GM21737 (cell line): ENCODE measurements at regions not wholly inside any gene's neighbourhood (a gene's known extent, or its start where the extent isn't known, plus 50 kb on each side); places are given as distances from the start of the nearest gene placed in this dataset.
"Not testable (repeated sequence)": the region's sequence is repeated elsewhere in the genome, so short reads cannot be mapped to it uniquely, and the experiment has no call there.

ENCODE experiments used
- ATAC-seq: cut with Tn5 transposase; IDR thresholded peaks from one replicate; pipeline ENCODE4 v1.9.1; 2021; ENCODE audit warnings: mild to moderate bottlenecking, moderate library complexity; ENCODE audit not compliant: unreplicated experiment

DNA sequence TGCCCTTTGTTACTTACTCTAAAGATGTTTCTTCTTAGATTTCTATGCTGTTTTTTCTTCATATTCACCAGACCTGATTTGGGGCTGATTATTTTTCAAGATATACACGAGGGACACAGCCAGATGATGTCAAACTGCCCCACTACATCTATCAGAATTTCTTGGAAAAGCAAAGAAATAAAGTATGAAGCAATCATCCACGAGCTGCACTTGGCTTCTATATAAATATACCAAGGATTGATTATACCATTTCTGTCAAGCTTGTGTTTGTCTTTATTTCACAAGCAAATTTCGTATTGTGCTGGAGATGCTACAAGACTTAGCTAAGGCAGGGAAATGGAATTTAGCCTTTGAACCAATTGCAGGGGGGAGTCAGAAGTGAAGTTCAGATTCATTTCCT is 715.1 kb upstream of the NR2F2 start:
- ATAC-seq = no peak

DNA sequence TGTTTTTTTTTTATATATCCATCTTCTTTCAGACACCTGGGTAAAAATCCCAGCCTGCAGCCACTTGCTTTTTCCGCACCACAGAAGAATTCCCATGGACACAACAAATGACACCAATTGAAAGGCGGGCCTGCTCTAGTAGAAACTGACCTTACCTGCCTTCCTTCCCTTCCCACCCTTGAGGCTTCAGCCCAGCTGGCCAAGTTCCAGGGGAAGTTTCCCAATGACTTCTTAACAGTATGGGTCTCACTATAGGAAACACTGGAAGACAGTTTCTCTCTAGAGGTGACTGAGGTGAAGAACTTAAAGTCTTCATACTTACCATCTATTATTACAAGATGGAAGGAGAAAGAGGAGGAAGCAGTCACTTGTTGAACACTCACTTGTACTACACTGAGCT is 714.2 kb upstream of the NR2F2 start:
- ATAC-seq = no peak

DNA sequence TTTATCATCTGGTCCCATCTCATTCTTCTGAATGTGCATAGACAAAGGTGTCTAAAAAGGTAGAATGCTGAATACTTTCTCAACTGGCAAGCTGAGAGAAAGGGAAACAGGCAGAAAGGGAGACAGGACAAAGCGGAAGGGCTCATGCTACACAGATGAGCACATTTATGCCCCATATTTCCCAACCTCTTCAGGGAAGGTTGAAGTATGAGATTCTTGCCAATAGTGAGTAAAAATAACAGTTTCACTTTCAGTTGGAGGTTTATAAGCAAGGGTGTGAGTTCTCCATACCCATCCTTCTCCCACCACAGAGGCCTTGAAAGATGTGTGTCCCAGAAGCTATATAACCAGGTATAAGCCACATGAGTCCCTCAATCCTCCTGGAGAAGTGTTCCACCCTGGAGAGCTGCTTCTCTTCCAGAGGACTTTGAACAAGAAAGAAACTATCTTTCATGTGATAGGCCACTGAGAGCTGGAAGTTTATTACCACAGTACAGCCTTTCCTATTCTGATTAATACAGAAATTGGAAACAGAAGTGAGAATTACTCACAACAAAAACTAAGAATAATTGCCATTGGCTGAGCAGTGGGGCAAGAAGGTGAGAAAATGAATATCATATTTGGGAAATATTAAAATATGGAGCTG is 709.4 kb upstream of the NR2F2 start:
- ATAC-seq = no peak

- ATAC-seq = no peak
Measured at GRCh38 chr15:95622843-95623242, 707.7 kb upstream of the NR2F2 start.

GRCh38 chr15:95624100-95624499 is 706.4 kb upstream of the NR2F2 start:
- no peak for ATAC-seq

GRCh38 chr15:95624616-95625361 is 705.7 kb upstream of the NR2F2 start:
- no peak for ATAC-seq

- no peak for ATAC-seq
Measured at GRCh38 chr15:95626501-95627361, 703.8 kb upstream of the NR2F2 start.

- no peak for ATAC-seq
Measured at GRCh38 chr15:95629503-95630168, 700.9 kb upstream of the NR2F2 start.

DNA sequence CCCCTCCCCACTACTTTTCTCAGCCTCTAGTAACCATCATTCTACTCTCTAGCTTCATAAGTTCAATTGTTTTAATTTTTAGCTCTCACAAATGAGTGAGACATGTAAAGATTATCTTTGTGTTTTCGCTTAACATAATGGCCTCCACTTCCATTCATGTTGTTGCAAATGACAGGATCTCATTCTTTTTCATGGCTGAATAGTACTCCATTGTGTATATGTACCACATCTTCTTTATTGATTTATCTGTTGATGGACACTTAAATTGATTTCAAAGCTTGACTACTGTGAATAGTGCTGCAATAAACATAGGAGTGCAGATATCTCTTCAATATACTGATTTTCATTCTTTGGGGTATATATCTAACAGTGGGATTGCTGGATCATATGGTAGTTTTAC is 699.8 kb upstream of the NR2F2 start:
- ATAC-seq = no peak

- ATAC-seq = no peak
Measured at GRCh38 chr15:95635666-95636065, 694.8 kb upstream of the NR2F2 start.

DNA sequence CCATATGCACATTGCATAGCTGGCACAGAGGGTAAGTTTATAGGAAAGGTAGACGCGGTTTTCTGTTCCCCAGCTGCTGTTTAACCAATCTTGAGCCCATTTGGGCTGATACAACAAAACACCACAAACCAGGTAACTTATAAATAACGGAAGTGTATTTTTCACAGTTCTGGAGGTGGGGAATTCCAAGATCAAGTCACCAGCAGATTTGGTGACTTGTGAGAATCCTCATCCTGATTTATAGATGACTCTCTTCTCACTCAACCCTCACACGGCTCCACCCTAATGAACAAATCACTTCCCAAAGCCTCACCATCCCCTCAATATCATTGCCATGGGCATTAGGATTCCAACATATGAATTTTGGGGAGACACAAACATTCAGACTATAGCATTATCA is 694.4 kb upstream of the NR2F2 start:
- ATAC-seq = no peak

DNA sequence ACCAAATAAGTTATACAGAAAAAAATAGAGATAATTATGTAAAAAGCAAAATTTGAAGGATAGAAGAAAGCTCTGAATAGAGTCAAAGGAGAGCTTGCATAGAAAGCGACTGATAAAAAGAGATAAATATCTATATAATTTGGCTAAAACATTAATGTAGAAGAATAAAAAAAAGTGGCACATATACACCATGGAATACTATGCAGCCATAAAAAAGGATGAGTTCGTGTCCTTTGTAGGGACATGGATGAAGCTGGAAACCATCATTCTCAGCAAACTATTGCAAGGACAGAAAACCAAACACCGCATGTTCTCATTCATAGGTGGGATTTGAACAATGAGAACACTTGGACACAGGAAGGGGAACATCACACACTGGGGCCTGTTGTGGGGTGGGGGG is 693.3 kb upstream of the NR2F2 start:
- ATAC-seq = not testable (repeated sequence)

DNA sequence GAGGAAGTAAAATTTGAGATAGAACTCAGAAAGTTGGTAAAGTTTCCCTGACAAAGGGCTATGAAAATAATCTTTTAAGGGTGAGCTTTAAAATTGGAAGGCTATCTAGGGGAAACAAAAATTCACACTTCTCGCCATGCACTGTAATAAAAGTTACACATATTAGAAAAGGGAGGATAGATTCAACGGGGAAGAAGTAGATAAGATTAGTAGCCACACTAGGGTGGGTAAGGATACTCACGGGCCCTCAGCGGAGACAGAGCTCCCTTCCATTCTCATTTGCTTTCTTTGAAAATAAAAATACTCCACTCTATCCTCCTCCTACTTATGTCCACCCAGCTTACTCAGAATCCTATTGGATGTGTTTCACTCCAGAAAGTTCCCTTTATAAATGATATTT is 691.3 kb upstream of the NR2F2 start:
- ATAC-seq = no peak

DNA sequence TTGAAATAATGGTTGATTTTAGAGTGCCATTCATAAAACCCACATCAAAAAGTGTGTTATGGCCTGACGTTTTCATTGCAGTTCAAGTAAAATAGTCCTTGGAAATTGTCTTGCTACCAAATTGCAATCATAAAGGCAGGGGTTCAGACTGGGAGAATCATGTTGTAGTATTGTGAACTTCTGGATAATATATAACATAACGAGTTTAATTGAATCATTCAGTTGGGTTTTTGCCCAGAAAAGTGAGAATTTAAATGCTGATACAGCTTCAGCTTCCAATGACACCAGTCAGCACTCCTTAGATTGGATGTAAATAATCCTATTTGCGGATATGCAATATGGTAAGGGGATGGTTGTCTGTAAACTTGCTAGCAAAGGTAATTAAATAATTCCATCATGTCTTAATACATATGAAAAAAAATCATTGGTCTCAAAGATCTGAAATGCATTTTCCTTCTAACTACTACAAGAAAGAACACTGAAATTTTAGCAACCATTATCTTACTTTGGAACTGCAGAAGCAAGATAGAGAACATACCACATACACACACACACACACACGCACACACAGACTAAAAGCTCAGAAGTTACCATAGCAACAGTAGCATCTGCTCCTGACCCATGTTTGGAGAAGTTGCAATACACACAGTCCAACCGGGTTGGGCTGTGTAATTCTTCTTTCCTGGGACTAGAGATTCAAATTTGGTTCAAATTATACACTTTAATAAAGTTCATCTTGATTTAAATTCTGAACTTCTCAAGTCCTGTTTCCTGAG is 686.2 kb upstream of the NR2F2 start:
- ATAC-seq = no peak

- no peak for ATAC-seq
Measured at GRCh38 chr15:95645791-95646338, 684.6 kb upstream of the NR2F2 start.

- ATAC-seq = no peak
Measured at GRCh38 chr15:95646484-95647273, 683.8 kb upstream of the NR2F2 start.

- ATAC-seq = no peak
Measured at GRCh38 chr15:95647531-95648277, 682.8 kb upstream of the NR2F2 start.

GRCh38 chr15:95653361-95653805 is 677.1 kb upstream of the NR2F2 start:
- ATAC-seq = no peak
